Upper lobe of left lung (tissue), 6 donors: ENCODE measurements at regions not wholly inside any gene's neighbourhood (a gene's known extent, or its start where the extent isn't known, plus 50 kb on each side); places are given as distances from the start of the nearest gene placed in this dataset.
A peak's percentile ranks its signal among the peaks of the same experiment; 100 is the strongest.

ENCODE experiments used
- ATAC-seq, 2 donors: fragments of 200-7000 bp; cut with Tn5 transposase; one replicate each; pipeline ENCODE4 v1.9.1; 2022; ENCODE audit warnings: mild to moderate bottlenecking in 2 of 2, moderate library complexity in 2 of 2; ENCODE audit not compliant: low FRiP score in 2 of 2
- DNase-seq, 2 donors: peaks; one replicate each; pipeline ENCODE4 v3.0.0-alpha.2; 2019 to 2020
- H3K27ac ChIP-seq, 4 donors: fragments of 200-600 bp; sonication (generic); one replicate each; pipeline ENCODE4 v1.5.1; 2016 to 2019
- H3K27me3 ChIP-seq, 4 donors: fragments of 200-600 bp; sonication (generic); one replicate each; pipeline ENCODE4 v1.5.1; 2017 to 2019
- H3K36me3 ChIP-seq, 4 donors: fragments of 200-600 bp; sonication (generic); one replicate each; pipeline ENCODE4 v1.5.1; 2016 to 2019
- H3K4me1 ChIP-seq, 4 donors: fragments of 200-600 bp; sonication (generic); one replicate each; pipeline ENCODE4 v1.5.1; 2018 to 2019
- H3K4me3 ChIP-seq, 4 donors: fragments of 200-600 bp; sonication (generic); one replicate each; pipeline ENCODE4 v1.5.1; 2017 to 2019; ENCODE audit warnings: mild to moderate bottlenecking in 2 of 4, moderate library complexity in 1 of 4
- H3K9me3 ChIP-seq, 4 donors: fragments of 200-600 bp; sonication (generic); one replicate each; pipeline ENCODE4 v1.5.1; 2018 to 2019
- CTCF ChIP-seq, 6 experiments: fragments of 450-650 bp in 4 of 6; fragments of 200-600 bp in 2 of 6; sonication (generic) in 2 of 6; IDR thresholded peaks; one replicate each; pipeline ENCODE4 v1.5.1; 2016 to 2019; ENCODE audit warnings: antibody characterized with exemption in 6 of 6
- EP300 ChIP-seq, 4 donors: sonication (generic); formaldehyde crosslinking; IDR thresholded peaks; one replicate each; pipeline ENCODE4 v1.5.1; 2017; ENCODE audit warnings: antibody characterized with exemption in 4 of 4, control low read depth in 2 of 4
- POLR2A ChIP-seq, 4 donors: fragments of 450-650 bp; IDR thresholded peaks; one replicate each; pipeline ENCODE4 v1.5.1; 2016 to 2017; ENCODE audit warnings: antibody characterized with exemption in 4 of 4, mild to moderate bottlenecking in 2 of 4
- POLR2AphosphoS5 ChIP-seq, 2 donors: sonication (generic); formaldehyde crosslinking; IDR thresholded peaks; one replicate each; pipeline ENCODE4 v1.5.1; 2017; ENCODE audit warnings: antibody characterized with exemption in 2 of 2
- WGBS, 2 donors: methylation state at CpG; one replicate each; pipeline ENCODE4 v1.1.5; 2017 to 2018; 5-methylcytosine and 5-hydroxymethylcytosine counted together
- donor health status: DM: no; HTN: no; CAD: no; lungs with moderate emphysema.
- donor health status: DM: no; HTN: yes; CAD: no; lungs with severe emphysema.

DNA sequence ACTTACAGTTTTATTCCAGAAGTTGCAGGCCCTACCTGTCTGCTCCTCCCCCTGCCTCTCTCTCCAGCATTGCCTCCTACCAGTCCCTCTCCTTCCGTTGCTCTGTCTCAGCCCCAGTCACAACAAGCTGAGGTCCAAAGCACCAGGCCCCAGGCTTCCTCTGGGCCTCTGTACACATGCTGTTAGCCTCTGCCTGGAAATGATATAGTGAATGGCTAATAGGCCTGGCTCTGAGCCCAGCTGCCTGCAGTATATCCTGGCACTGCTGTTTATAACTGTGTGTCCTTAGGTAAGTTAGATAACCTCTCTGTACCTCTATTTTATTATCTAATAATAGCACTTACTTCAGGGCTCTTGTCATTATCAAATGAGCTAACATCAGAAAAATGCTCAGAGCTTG lies 114.9 kb upstream of the PWP1 start:
- DNase-seq, result no peak

GRCh38 chr12:107571492-107571891 lies 114.1 kb upstream of the PWP1 start:
- H3K36me3 ChIP-seq, result no peaks in the 10 kb centered on the region
- WGBS, 2 donors, result 84 to 91% methylated on average over 7 of the region's 7 CpGs
- ATAC-seq, result no peak
- no peak overlapping the region for H3K4me3 ChIP-seq
- no peaks in the 10 kb centered on the region for H3K9me3 ChIP-seq
- H3K4me1 ChIP-seq, result no peaks in the 10 kb centered on the region
- H3K27me3 ChIP-seq, result no peaks in the 10 kb centered on the region
- TF ChIP-seq CTCF (IDR thresholded peaks at IDR 0.05) (no peak), EP300 (IDR thresholded peaks at IDR 0.05) (no peak), POLR2A (IDR thresholded peaks at IDR 0.05) (no peak), POLR2AphosphoS5 (IDR thresholded peaks at IDR 0.05) (no peak)
- H3K27ac ChIP-seq, result no peak overlapping the region
- no peak for DNase-seq

More for the DNA sequence above, 114.9 kb upstream of the PWP1 start:
- Histone ChIP-seq H3K27me3 (no peaks in the 10 kb centered on the region), H3K36me3 (no peaks in the 10 kb centered on the region), H3K27ac (no peak overlapping the region), H3K4me1 (no peaks in the 10 kb centered on the region), H3K4me3 (no peak overlapping the region), H3K9me3 (no peaks in the 10 kb centered on the region)
- ATAC-seq, result no peak
- 65 to 73% methylated on average over 1 of the region's 1 CpG for WGBS, 2 donors
- TF ChIP-seq EP300 (IDR thresholded peaks at IDR 0.05) (no peak), POLR2AphosphoS5 (IDR thresholded peaks at IDR 0.05) (no peak), POLR2A (IDR thresholded peaks at IDR 0.05) (no peak), CTCF (IDR thresholded peaks at IDR 0.05) (no peak)

GRCh38 chr12:107574691-107575090 lies 110.9 kb upstream of the PWP1 start:
- DNase-seq (no peak), ATAC-seq (no peak)
- H3K9me3 ChIP-seq, result no peaks in the 10 kb centered on the region
- no peaks in the 10 kb centered on the region for H3K4me1 ChIP-seq
- H3K27me3 ChIP-seq, result no peaks in the 10 kb centered on the region
- TF ChIP-seq POLR2AphosphoS5 (IDR thresholded peaks at IDR 0.05), result no peak
- TF ChIP-seq POLR2A (IDR thresholded peaks at IDR 0.05), result no peak
- no peak for TF ChIP-seq CTCF (IDR thresholded peaks at IDR 0.05)
- TF ChIP-seq EP300 (IDR thresholded peaks at IDR 0.05), result no peak
- H3K36me3 ChIP-seq, result no peaks in the 10 kb centered on the region
- 71 to 74% methylated on average over 4 of the region's 4 CpGs for WGBS, 2 donors
- H3K27ac ChIP-seq, result no peak overlapping the region
- H3K4me3 ChIP-seq, result no peak overlapping the region

GRCh38 chr12:107580750-107581618 lies 104.6 kb upstream of the PWP1 start:
- peak overlapping the region in 1 of 4 donors; percentile 30 for H3K4me3 ChIP-seq
- H3K27ac ChIP-seq, result no peak overlapping the region
- ATAC-seq (peak in 1 of 2 donors; percentile 12), DNase-seq (peak in 1 of 2 donors; percentile 85)
- 37 to 61% methylated on average over 23 to 30 of the region's 66 CpGs for WGBS, 2 donors
- no peaks in the 10 kb centered on the region for H3K36me3 ChIP-seq
- peaks cover 0 to 9% (median 1%) of the 10 kb centered on the region in 4 donors for H3K27me3 ChIP-seq
- H3K4me1 ChIP-seq, result peaks cover 0 to 7% (median 0%) of the 10 kb centered on the region in 4 donors
- no peaks in the 10 kb centered on the region for H3K9me3 ChIP-seq
- TF ChIP-seq POLR2AphosphoS5 (IDR thresholded peaks at IDR 0.05) (no peak), CTCF (IDR thresholded peaks at IDR 0.05) (no peak), POLR2A (IDR thresholded peaks at IDR 0.05) (no peak), EP300 (IDR thresholded peaks at IDR 0.05) (no peak)
